ENCODE measurements at regions not wholly inside any gene's neighbourhood (a gene's known extent, or its start where the extent isn't known, plus 50 kb on each side); places are given as distances from the start of the nearest gene placed in this dataset.

DNA sequence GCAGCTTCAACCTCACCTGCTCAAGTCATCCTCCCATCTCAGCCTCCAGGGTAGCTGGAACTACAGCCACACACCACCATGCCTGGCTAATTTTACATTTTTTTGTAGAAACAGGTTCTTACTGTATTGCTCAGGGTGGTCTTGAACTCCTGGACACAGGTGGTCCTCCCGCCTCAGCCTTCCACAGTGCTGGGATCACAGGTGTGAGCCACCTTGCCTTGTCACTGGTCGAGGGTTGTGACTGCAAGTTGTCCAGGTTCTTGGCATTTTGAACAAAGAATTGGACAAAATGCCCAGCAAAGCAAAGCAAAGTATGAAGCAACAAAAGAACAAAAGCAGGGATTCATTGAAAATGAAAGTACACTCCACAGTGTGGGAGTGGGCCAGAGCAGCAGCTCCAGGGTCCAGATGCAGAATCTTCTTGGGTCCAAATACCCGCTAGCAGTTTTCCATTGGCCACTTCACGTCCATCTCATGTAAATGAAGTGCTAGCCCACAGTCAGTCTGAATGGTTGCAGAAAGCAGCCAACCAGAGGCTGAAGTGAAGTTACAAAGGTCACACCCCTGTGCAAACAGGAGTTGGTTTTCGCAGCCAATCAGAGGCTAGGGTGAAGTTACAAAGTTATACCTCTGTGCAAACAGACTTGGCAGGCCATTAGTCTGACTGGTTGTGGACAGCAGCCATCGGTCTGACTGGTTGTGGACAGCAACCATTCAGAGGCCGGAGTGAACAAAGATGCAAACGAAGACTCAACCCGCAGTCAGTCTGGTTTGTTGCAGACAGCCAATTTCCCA is 109.5 kb upstream of the KIF26B start:
- intact Hi-C loops (cut with DNase I): no loop called here
- H3K4me1 ChIP-seq: no peaks in the 10 kb centered on the region
- no peaks in the 10 kb centered on the region for H3K36me3 ChIP-seq
- no peak overlapping the region for H3K4me3 ChIP-seq
- no peaks in the 10 kb centered on the region for H3K27me3 ChIP-seq
- no peaks in the 10 kb centered on the region for H3K9me3 ChIP-seq
- DNase-seq (ENCODE audit: extremely low spot score in 2 of 2): no peak
- H3K27ac ChIP-seq: no peak overlapping the region
- TF ChIP-seq POLR2AphosphoS5 (IDR thresholded peaks at IDR 0.05; ENCODE audit: insufficient read depth in 1 of 2, low read depth in 1 of 2) (no peak), POLR2A (IDR thresholded peaks at IDR 0.05) (no peak)
- TF ChIP-seq, protein P1, sequence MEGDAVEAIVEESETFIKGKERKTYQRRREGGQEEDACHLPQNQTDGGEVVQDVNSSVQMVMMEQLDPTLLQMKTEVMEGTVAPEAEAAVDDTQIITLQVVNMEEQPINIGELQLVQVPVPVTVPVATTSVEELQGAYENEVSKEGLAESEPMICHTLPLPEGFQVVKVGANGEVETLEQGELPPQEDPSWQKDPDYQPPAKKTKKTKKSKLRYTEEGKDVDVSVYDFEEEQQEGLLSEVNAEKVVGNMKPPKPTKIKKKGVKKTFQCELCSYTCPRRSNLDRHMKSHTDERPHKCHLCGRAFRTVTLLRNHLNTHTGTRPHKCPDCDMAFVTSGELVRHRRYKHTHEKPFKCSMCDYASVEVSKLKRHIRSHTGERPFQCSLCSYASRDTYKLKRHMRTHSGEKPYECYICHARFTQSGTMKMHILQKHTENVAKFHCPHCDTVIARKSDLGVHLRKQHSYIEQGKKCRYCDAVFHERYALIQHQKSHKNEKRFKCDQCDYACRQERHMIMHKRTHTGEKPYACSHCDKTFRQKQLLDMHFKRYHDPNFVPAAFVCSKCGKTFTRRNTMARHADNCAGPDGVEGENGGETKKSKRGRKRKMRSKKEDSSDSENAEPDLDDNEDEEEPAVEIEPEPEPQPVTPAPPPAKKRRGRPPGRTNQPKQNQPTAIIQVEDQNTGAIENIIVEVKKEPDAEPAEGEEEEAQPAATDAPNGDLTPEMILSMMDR (IDR thresholded peaks at IDR 0.05): no peak

DNA sequence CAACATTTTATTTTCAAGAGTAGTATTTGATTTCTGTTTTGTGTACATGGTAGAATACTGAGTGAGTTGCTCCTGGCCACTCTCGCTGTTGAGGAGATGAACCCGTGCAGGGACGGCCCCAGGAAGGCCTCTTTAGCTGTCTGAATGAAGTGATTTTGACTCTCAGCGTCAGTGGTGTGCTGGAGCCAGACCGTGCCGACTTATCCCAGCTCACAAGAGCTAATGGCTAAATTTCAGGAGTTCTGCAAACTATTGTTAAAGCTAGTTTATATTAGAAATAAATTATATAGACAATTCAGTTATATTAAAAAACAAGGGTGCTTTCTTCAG is 111.2 kb upstream of the KIF26B start:
- no peaks in the 10 kb centered on the region for H3K27me3 ChIP-seq
- no peak for DNase-seq (ENCODE audit: extremely low spot score in 2 of 2)
- intact Hi-C loops (cut with DNase I): no loop called here
- TF ChIP-seq POLR2A (IDR thresholded peaks at IDR 0.05) (no peak), POLR2AphosphoS5 (IDR thresholded peaks at IDR 0.05; ENCODE audit: insufficient read depth in 1 of 2, low read depth in 1 of 2) (no peak)
- TF ChIP-seq, protein P1 (IDR thresholded peaks at IDR 0.05): no peak
- H3K27ac ChIP-seq: no peak overlapping the region
- H3K4me1 ChIP-seq: no peaks in the 10 kb centered on the region
- H3K36me3 ChIP-seq: no peaks in the 10 kb centered on the region
- no peak overlapping the region for H3K4me3 ChIP-seq
- H3K9me3 ChIP-seq: no peaks in the 10 kb centered on the region

DNA sequence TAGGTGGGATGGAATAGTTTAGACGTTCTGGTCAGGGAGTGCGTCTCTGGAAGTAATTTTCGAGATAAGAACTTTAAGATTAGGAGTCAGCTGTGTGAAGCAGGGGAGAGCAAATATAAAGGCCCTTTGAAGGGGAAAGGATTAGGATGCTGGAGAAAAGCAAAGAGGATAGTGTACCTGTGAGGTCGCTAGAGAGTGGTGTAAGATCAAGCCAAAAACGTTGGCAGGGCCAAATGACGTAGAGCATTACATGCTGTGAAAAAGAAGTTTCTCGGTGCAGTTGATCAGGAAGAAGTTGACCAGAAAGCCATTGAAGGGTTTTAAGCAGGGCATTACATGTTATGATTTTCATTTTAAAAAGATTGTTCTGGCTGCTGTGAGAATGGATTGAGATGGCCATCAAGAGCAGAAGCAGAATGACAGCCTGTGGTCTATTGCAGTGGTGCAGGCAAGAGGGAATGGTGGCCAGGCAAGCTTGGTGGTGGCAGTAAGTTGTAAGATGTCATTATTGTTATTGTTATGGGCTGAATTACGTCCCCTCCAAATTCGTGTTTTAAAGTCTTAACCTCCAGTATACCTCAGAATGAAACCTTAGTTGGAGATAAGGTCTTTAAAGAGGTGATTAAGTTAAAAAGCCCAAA is 113.6 kb upstream of the KIF26B start:
- H3K4me1 ChIP-seq: no peaks in the 10 kb centered on the region
- no peaks in the 10 kb centered on the region for H3K36me3 ChIP-seq
- no peak for TF ChIP-seq POLR2AphosphoS5 (IDR thresholded peaks at IDR 0.05; ENCODE audit: insufficient read depth in 1 of 2, low read depth in 1 of 2)
- TF ChIP-seq POLR2A (IDR thresholded peaks at IDR 0.05): no peak
- TF ChIP-seq, protein P1 (IDR thresholded peaks at IDR 0.05): no peak
- intact Hi-C loops (cut with DNase I): no loop called here
- DNase-seq (ENCODE audit: extremely low spot score in 2 of 2): no peak
- H3K9me3 ChIP-seq: no peaks in the 10 kb centered on the region
- no peak overlapping the region for H3K4me3 ChIP-seq
- H3K27me3 ChIP-seq: no peaks in the 10 kb centered on the region
- H3K27ac ChIP-seq: no peak overlapping the region

DNA sequence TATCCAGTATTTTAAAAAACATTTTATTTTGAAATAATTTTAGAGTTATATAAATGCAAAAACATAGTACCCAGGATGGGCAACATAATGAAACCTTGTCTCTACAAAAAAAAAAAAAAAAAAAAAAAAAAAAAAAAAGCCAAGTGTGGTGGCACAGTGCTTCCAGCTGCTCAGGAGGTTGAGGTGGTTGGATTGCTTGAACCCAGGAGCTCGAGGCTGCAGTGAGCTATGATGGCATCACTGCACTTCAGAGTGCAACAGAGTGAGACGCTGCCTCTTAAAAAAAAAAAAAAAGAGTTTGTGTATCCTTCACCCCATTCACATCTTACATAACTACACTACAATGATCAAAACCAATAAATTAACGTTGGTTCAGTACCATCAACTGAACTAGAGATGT is 115.6 kb upstream of the KIF26B start:
- Histone ChIP-seq H3K36me3 (no peaks in the 10 kb centered on the region), H3K9me3 (no peaks in the 10 kb centered on the region), H3K27ac (no peak overlapping the region), H3K4me3 (no peak overlapping the region), H3K27me3 (no peaks in the 10 kb centered on the region), H3K4me1 (no peaks in the 10 kb centered on the region)
- intact Hi-C loops (cut with DNase I): no loop called here
- TF ChIP-seq POLR2AphosphoS5 (IDR thresholded peaks at IDR 0.05; ENCODE audit: insufficient read depth in 1 of 2, low read depth in 1 of 2): no peak
- TF ChIP-seq, protein P1 (IDR thresholded peaks at IDR 0.05): no peak
- no peak for TF ChIP-seq POLR2A (IDR thresholded peaks at IDR 0.05)
- DNase-seq (ENCODE audit: extremely low spot score in 2 of 2): no peak

DNA sequence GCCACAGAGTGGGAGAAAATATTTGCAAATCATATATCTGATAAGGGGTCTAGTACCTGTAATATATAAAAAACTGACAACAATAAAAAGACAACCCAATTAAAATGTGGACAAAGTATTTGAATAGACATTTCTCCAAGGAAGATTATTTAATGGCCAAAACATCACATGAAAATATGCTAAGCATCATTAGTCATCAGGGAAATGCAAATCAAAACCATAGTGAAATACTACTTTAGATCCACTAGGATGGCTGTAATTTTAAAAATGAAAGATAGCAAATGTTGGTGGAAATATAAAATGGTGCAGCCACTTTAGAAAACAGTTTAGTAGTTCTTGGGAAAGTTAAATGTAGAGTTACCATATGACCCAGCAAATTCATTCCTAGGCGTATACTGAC is 118.7 kb upstream of the KIF26B start:
- intact Hi-C loops (cut with DNase I): no loop called here
- no peak for TF ChIP-seq POLR2A (IDR thresholded peaks at IDR 0.05)
- no peak for TF ChIP-seq POLR2AphosphoS5 (IDR thresholded peaks at IDR 0.05; ENCODE audit: insufficient read depth in 1 of 2, low read depth in 1 of 2)
- TF ChIP-seq, protein P1 (IDR thresholded peaks at IDR 0.05): no peak

More for the DNA sequence above, 118.7 kb upstream of the KIF26B start:
- Histone ChIP-seq H3K4me3 (no peak overlapping the region), H3K27ac (no peak overlapping the region), H3K36me3 (no peaks in the 10 kb centered on the region), H3K27me3 (no peaks in the 10 kb centered on the region), H3K4me1 (no peaks in the 10 kb centered on the region), H3K9me3 (no peaks in the 10 kb centered on the region)
- no peak for DNase-seq (ENCODE audit: extremely low spot score in 2 of 2)
